GM12878 (cell line): ENCODE measurements at regions not wholly inside any gene's neighbourhood (a gene's known extent, or its start where the extent isn't known, plus 50 kb on each side); places are given as distances from the start of the nearest gene placed in this dataset.

Experiments used
- ATAC-seq: fragments of 200-7000 bp; cut with Tn5 transposase; 3 replicates; pipeline ENCODE4 v1.9.1; 2020; ENCODE audit warnings: mild to moderate bottlenecking, moderate library complexity
- BruUV-seq: library from RNA; stranded (reverse); fragments of 400-500 nt; replicated peaks from 2 replicates; lab custom pipeline; 2021; lab: Mats Ljungman, UMichigan
- CTCF ChIA-PET: fragments of 300-600 bp; sonication (Branson Sonifier 250); formaldehyde crosslinking; extraction: SDS; loops from one replicate; lab custom pipeline; 2021; ENCODE audit warnings: inconsistent platforms; lab: Yijun Ruan, JAX
- POLR2A ChIA-PET: fragments of 350-600 bp; formaldehyde crosslinking; extraction: SDS; loops from one replicate; lab custom pipeline; 2021; ENCODE audit warnings: inconsistent platforms; lab: Charles Lee
- RAD21 ChIA-PET: fragments of 300-600 bp; sonication (Branson Sonifier 250); formaldehyde crosslinking; loops from one replicate; lab custom pipeline; 2023; ENCODE audit warnings: antibody characterized with exemption; ENCODE audit not compliant: unreplicated experiment; lab: Charles Lee
- SMC1A ChIA-PET: fragments of 300-600 bp; sonication (Branson Sonifier 250); formaldehyde crosslinking; loops from one replicate; lab custom pipeline; 2023; ENCODE audit not compliant: unreplicated experiment, uncharacterized antibody; lab: Charles Lee
- DNase-seq: peaks from one replicate; pipeline ENCODE4 v3.0.0-alpha.2; 2011; ENCODE audit warnings: low read depth, low spot score
- FAIRE-seq: peaks from 3 replicates; lab custom pipeline; 2011; peaks lifted over from hg19 to GRCh38; lab: Jason Lieb, UNC
- H2AFZ ChIP-seq: 2 replicates; pipeline ENCODE4 v1.6.0; 2011; ENCODE audit warnings: low read depth, low read length, control low read depth; ENCODE audit not compliant: control insufficient read depth
- H3K27ac ChIP-seq: 2 replicates; pipeline ENCODE4 v1.5.1; 2011; ENCODE audit warnings: control low read depth; ENCODE audit not compliant: control insufficient read depth, insufficient read depth
- H3K27me3 ChIP-seq, 2 experiments: replicated peaks in 1 of 2; 2 replicates each; pipeline versions ENCODE4 v1.6.0 to v1.6.1; 2011; ENCODE audit warnings: low read length in 1 of 2; ENCODE audit not compliant: control insufficient read depth in 2 of 2, insufficient read depth in 2 of 2
- H3K36me3 ChIP-seq, 2 experiments: 2 replicates each; pipeline ENCODE4 v1.5.1; 2011; ENCODE audit warnings: low read length in 1 of 2; ENCODE audit not compliant: control insufficient read depth in 2 of 2, insufficient read depth in 2 of 2
- H3K4me1 ChIP-seq: 2 replicates; pipeline ENCODE4 v1.6.1; 2011; ENCODE audit warnings: mild to moderate bottlenecking, low read length, moderate library complexity, mixed read lengths; ENCODE audit not compliant: control insufficient read depth, insufficient read depth
- H3K4me2 ChIP-seq: 2 replicates; pipeline ENCODE4 v1.6.0; 2011; ENCODE audit warnings: control low read depth; ENCODE audit not compliant: control insufficient read depth, insufficient read depth
- H3K4me3 ChIP-seq: fragments of 200-600 bp; sonication (generic); 2 replicates; pipeline ENCODE4 v1.5.1; 2016
- H3K79me2 ChIP-seq: 2 replicates; pipeline ENCODE4 v1.6.0; 2011; ENCODE audit warnings: low read length; ENCODE audit not compliant: control insufficient read depth, insufficient read depth
- H3K9ac ChIP-seq: 2 replicates; pipeline ENCODE4 v1.8.0; 2011; ENCODE audit warnings: low read length, control low read depth, mixed read lengths; ENCODE audit not compliant: control insufficient read depth, insufficient read depth
- H3K9me3 ChIP-seq: replicated peaks from 3 replicates; pipeline ENCODE4 v1.5.1; 2011; ENCODE audit warnings: mild to moderate bottlenecking, low read length; ENCODE audit not compliant: control insufficient read depth, insufficient read depth
- H4K20me1 ChIP-seq: 2 replicates; pipeline ENCODE4 v1.6.0; 2011; ENCODE audit not compliant: control insufficient read depth, insufficient read depth
- BMI1 ChIP-seq: fragments of 450-650 bp; IDR thresholded peaks from 2 replicates; pipeline ENCODE4 v1.6.1; 2016; ENCODE audit warnings: mild to moderate bottlenecking, moderate library complexity, borderline replicate concordance
- CTCF ChIP-seq, 3 experiments: IDR thresholded peaks in 2 of 3; conservative IDR thresholded peaks in 1 of 3; 2 replicates each; pipeline ENCODE4 v1.5.1; 2011; ENCODE audit warnings: low read depth in 3 of 3, low read length in 3 of 3, mild to moderate bottlenecking in 3 of 3, control low read depth in 2 of 3, moderate library complexity in 2 of 3, inconsistent platforms in 1 of 3, mixed read lengths in 1 of 3; ENCODE audit not compliant: control insufficient read depth in 2 of 3, insufficient read depth in 1 of 3; ENCODE audit errors: extremely low read depth in 1 of 3
- E4F1 ChIP-seq: fragments of 450-650 bp; IDR thresholded peaks from 2 replicates; pipeline ENCODE4 v1.6.1; 2018; ENCODE audit warnings: borderline replicate concordance, mild to moderate bottlenecking; ENCODE audit not compliant: partially characterized antibody
- FOXK2 ChIP-seq: fragments of 450-650 bp; IDR thresholded peaks from 2 replicates; pipeline ENCODE4 v1.6.1; 2017; ENCODE audit warnings: mild to moderate bottlenecking, moderate library complexity
- HDAC2 ChIP-seq: fragments of 200-600 bp; sonication (generic); IDR thresholded peaks from 2 replicates; pipeline ENCODE4 v1.6.1; 2017
- LARP7 ChIP-seq: fragments of 450-650 bp; IDR thresholded peaks from 2 replicates; pipeline ENCODE4 v1.6.1; 2017; ENCODE audit warnings: mild to moderate bottlenecking
- SP1 ChIP-seq: IDR thresholded peaks from one replicate; pipeline ENCODE4 v1.6.1; 2011; ENCODE audit warnings: low read depth, low read length
- SREBF2 ChIP-seq: IDR thresholded peaks from 2 replicates; pipeline ENCODE4 v1.6.1; 2012; ENCODE audit warnings: mild to moderate bottlenecking, low read length
- SRF ChIP-seq, 2 experiments: IDR thresholded peaks; 2 replicates each; pipeline ENCODE4 v1.6.1; 2011; ENCODE audit warnings: low read depth in 2 of 2, low read length in 2 of 2, mild to moderate bottlenecking in 1 of 2, moderate library complexity in 1 of 2
- TBL1XR1 ChIP-seq: IDR thresholded peaks from 2 replicates; pipeline ENCODE4 v1.6.1; 2012; ENCODE audit warnings: low read depth, low read length, improper control_type of control experiment
- YBX1 ChIP-seq: fragments of 450-650 bp; IDR thresholded peaks from 2 replicates; pipeline ENCODE4 v1.6.1; 2016; ENCODE audit warnings: antibody characterized with exemption
- ZBTB4 ChIP-seq: fragments of 450-650 bp; formaldehyde crosslinking; IDR thresholded peaks from 2 replicates; pipeline ENCODE4 v1.4.0; 2022; ENCODE audit warnings: mild to moderate bottlenecking, moderate library complexity
- ZNF687 ChIP-seq: fragments of 450-650 bp; IDR thresholded peaks from 2 replicates; pipeline ENCODE4 v1.6.1; 2017; ENCODE audit warnings: mild to moderate bottlenecking, moderate library complexity
- ZZZ3 ChIP-seq: IDR thresholded peaks from 2 replicates; pipeline ENCODE4 v1.6.1; 2011; ENCODE audit warnings: low read depth; ENCODE audit not compliant: control insufficient read depth, insufficient read length
- WGBS: methylation state at CpG from one replicate; pipeline ENCODE4 v1.1.6; 2016; ENCODE audit warnings: low lambda C conversion rate; ENCODE audit not compliant: insufficient replicate concordance, insufficient coverage; ENCODE audit errors: missing lambda C conversion rate; 5-methylcytosine and 5-hydroxymethylcytosine counted together
- in situ Hi-C: fragments of 300-500 bp; cut with MboI; formaldehyde crosslinking; loops from 9 replicates; pipeline ENCODE4 v1.14.3; 2018; ENCODE audit warnings: mixed read lengths
- intact Hi-C: fragments of 100-400 bp; cut with micrococcal nuclease; formaldehyde crosslinking; loops from one replicate; pipeline ENCODE4 v1.14.2; 2022; ENCODE audit not compliant: unreplicated experiment

- Histone ChIP-seq H2AFZ (no peak overlapping the region), H3K4me2 (no peak overlapping the region), H3K79me2 (no peaks in the 10 kb centered on the region), H4K20me1 (no peaks in the 10 kb centered on the region), H3K9me3 (no peaks in the 10 kb centered on the region; the same call in 2 of the 3 replicates), H3K27me3 (no peaks in the 10 kb centered on the region), H3K27ac (no peak overlapping the region), H3K9ac (no peak overlapping the region), H3K4me3 (no peak overlapping the region), H3K4me1 (no peaks in the 10 kb centered on the region), H3K36me3 (no peaks in the 10 kb centered on the region)
- no peak for ATAC-seq
- DNase-seq, result no peak
- CTCF ChIA-PET, result no interaction called here
- POLR2A ChIA-PET, result no interaction called here
- SMC1A ChIA-PET, result no interaction called here
- 8% methylated on average over 4 of the region's 4 CpGs for WGBS
- RAD21 ChIA-PET, result interaction anchor here (1.2 kb wide), 1 partner anchor 110 kb away, joined by 4 read pairs; no protein-coding TSS in a partner anchor
- intact Hi-C loops, result no loop called here
- BruUV-seq, result no TSS peak
- in situ Hi-C loops, result no loop called here
- no peak for FAIRE-seq
- TF ChIP-seq HDAC2, result no peak
- TF ChIP-seq FOXK2, result no peak
- TF ChIP-seq E4F1, result no peak
- no peak for TF ChIP-seq ZNF687
- no peak for TF ChIP-seq TBL1XR1
- TF ChIP-seq LARP7, result no peak
- no peak for TF ChIP-seq SRF (IDR thresholded peaks at IDR 0.05; ENCODE audit: low read depth in 2 of 2, low read length in 2 of 2)
- no peak for TF ChIP-seq ZZZ3
- TF ChIP-seq ZBTB4 (CRISPR knock-in tag), result no peak
- no peak for TF ChIP-seq BMI1
- no peak for TF ChIP-seq SP1
- TF ChIP-seq YBX1, result no peak
- TF ChIP-seq CTCF (IDR thresholded peaks at IDR 0.05 in 2 of 3, conservative IDR thresholded peaks at IDR 0.05 in 1 of 3; ENCODE audit: control insufficient read depth in 2 of 3, extremely low read depth in 1 of 3, insufficient read depth in 1 of 3, low read depth in 3 of 3, low read length in 3 of 3), result no peak
- TF ChIP-seq SREBF2, result no peak
These were observed 104.0 kb upstream of the SLC34A2 start for GRCh38 chr4:25551605-25552004.
